ENCODE measurements at regions not wholly inside any gene's neighbourhood (a gene's known extent, or its start where the extent isn't known, plus 50 kb on each side); places are given as distances from the start of the nearest gene placed in this dataset.

DNA sequence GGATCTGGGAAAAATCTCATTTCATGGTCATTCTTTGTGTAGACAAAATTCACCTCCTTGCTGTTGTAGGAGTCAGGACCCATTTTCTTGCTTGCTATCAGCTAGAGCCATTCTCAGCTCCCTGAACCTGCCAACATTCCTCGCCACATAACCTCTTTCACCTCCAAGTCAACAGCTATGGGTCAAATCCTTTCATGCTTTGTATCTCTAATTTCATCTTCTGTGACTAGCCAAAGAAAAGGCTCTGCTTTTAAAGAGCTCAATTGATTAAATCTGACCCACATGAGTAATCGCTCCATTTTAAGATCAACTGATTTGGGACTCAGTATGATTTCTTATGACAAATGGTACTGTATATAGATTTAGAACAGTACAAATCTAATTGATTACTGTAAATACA is 89.2 kb upstream of the FOXG1 start:
- no peak for DNase-seq (ENCODE audit: low read depth)
- in situ Hi-C loops (cut with HindIII; ENCODE audit: low sequenced_read_pairs): no loop called here

DNA sequence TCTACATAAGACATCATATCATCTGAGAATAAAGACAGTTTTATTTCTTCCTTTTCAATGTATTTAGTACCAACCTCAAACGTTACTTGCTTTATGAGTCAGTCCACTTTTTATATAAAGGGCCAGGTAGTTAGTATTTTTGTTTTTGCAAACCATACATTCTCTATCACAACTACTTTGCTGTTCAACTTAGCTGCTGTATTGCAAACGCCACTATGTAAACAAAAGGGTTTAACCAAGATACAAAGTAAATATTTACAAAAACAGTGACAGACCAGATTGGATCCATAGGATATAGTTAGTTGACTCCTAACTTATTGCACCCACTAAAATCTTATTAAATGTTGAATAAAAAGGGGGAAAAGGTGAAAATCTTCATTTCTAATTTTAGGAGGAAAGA is 87.7 kb upstream of the FOXG1 start:
- TF ChIP-seq, protein P1, sequence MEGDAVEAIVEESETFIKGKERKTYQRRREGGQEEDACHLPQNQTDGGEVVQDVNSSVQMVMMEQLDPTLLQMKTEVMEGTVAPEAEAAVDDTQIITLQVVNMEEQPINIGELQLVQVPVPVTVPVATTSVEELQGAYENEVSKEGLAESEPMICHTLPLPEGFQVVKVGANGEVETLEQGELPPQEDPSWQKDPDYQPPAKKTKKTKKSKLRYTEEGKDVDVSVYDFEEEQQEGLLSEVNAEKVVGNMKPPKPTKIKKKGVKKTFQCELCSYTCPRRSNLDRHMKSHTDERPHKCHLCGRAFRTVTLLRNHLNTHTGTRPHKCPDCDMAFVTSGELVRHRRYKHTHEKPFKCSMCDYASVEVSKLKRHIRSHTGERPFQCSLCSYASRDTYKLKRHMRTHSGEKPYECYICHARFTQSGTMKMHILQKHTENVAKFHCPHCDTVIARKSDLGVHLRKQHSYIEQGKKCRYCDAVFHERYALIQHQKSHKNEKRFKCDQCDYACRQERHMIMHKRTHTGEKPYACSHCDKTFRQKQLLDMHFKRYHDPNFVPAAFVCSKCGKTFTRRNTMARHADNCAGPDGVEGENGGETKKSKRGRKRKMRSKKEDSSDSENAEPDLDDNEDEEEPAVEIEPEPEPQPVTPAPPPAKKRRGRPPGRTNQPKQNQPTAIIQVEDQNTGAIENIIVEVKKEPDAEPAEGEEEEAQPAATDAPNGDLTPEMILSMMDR (IDR thresholded peaks at IDR 0.05; ENCODE audit: low read depth, low read length, missing control alignments): no peak
- no peak overlapping the region for H3K4me3 ChIP-seq (ENCODE audit: low read depth, low read length)
- in situ Hi-C loops (cut with HindIII; ENCODE audit: low sequenced_read_pairs): no loop called here
- DNase-seq (ENCODE audit: low read depth): no peak

More for the DNA sequence above, 89.2 kb upstream of the FOXG1 start:
- no peak overlapping the region for H3K4me3 ChIP-seq (ENCODE audit: low read depth, low read length)
- TF ChIP-seq, protein P1 (IDR thresholded peaks at IDR 0.05; ENCODE audit: low read depth, low read length, missing control alignments): no peak

DNA sequence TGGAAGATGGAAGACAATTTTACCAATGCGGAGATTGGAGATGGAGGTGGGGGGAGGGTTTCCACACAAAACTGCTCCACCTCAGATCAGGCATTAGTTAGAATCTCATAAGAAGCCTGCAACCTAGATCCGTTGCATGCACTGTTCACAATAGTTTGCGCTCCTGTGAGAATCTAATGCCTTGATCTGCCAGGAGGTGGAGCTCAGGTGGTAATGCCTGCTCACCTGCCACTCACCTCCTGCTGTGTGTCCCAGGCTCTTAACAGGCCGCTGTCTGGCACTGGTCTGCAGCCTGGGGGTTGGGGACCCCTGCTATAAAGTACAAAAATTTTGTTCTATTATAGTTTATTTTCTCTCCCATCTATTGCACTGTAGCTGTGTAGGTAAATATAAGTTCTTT is 84.9 kb upstream of the FOXG1 start:
- TF ChIP-seq, protein P1 (IDR thresholded peaks at IDR 0.05; ENCODE audit: low read depth, low read length, missing control alignments): no peak
- in situ Hi-C loops (cut with HindIII; ENCODE audit: low sequenced_read_pairs): no loop called here
- H3K4me3 ChIP-seq (ENCODE audit: low read depth, low read length): no peak overlapping the region
- no peak for DNase-seq (ENCODE audit: low read depth)

DNA sequence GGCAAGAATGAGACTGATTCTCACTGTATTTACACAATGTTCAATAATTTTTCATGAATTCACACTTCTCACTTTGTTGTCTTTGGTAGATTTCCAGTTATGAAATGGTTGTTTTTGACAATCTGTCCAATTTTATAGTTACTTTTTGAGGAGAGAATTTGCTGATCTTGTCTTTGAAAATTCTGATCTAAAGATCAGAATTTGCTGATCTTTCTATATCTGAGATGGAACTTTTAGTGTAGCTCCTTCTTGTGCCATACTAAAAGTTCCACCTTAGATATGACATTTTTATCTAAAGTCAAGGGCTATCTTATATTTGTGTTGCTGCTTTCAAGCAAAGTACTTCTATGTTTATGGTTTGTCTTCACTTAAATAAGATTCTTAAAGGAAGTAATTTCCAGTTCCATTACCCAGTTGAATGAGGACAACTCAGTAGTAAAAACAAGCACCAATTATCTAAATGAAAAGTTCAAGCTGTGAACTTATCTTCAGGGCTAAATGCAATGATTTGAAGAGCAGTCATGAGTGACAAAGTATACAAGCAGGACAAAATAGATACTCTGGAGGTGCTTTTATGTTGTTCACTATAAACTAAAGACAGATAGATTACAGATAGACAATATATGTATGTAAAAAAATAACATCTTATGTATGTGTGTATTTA is 76.4 kb upstream of the FOXG1 start:
- in situ Hi-C loops (cut with HindIII; ENCODE audit: low sequenced_read_pairs): no loop called here
- DNase-seq (ENCODE audit: low read depth): no peak
- H3K4me3 ChIP-seq (ENCODE audit: low read depth, low read length): no peak overlapping the region
- TF ChIP-seq, protein P1 (IDR thresholded peaks at IDR 0.05; ENCODE audit: low read depth, low read length, missing control alignments): no peak

DNA sequence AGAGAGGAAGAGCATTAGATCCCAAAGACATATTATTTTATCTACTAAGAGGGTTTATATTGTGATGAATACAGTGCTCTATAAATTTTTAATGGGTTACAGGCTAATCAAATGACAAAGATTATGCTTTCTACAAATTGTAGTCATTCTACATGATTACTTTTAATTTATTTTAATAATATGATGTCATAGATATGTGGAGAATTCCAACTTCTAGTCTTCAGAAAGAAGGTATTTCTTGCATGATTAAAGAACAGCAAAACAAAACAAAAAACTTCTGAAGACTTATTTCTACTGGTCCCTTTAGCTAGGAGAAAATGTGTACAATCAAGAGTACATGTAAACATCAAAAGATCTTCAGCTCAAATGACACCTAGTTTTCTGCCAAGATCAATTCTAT is 71.5 kb upstream of the FOXG1 start:
- TF ChIP-seq, protein P1 (IDR thresholded peaks at IDR 0.05; ENCODE audit: low read depth, low read length, missing control alignments): no peak
- no peak for DNase-seq (ENCODE audit: low read depth)
- in situ Hi-C loops (cut with HindIII; ENCODE audit: low sequenced_read_pairs): no loop called here
- H3K4me3 ChIP-seq (ENCODE audit: low read depth, low read length): no peak overlapping the region

DNA sequence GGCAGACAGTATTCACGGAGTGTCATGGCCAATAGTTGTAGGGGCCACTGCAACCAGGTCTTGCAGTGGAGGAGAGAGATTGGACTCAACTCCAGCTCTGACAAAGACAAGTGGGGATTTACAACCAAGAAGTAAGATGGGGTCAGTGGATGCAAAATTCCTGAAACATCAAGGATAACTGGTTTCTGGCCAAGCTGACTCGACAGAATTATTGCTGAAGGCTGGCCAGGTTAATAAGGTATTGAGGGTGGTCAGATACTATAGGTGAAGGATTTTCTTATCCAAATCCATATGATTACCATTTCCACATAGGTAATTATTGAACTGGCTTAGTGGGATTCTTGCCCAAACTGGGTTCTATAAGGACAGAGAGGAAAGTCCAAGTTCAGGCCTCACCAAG is 64.9 kb upstream of the FOXG1 start:
- DNase-seq (ENCODE audit: low read depth): no peak
- no peak overlapping the region for H3K4me3 ChIP-seq (ENCODE audit: low read depth, low read length)
- TF ChIP-seq, protein P1 (IDR thresholded peaks at IDR 0.05; ENCODE audit: low read depth, low read length, missing control alignments): no peak
- in situ Hi-C loops (cut with HindIII; ENCODE audit: low sequenced_read_pairs): no loop called here
